Body of pancreas (tissue), 4 donors: ENCODE measurements at regions not wholly inside any gene's neighbourhood (a gene's known extent, or its start where the extent isn't known, plus 50 kb on each side); places are given as distances from the start of the nearest gene placed in this dataset.

Source experiments
- ATAC-seq: fragments of 150-250 bp; one replicate; pipeline ENCODE4 v1.9.1; 2016
- DNase-seq, 4 donors: peaks; one replicate each; pipeline ENCODE4 v3.0.0-alpha.2; 2019
- H3K27ac ChIP-seq, 4 donors: fragments of 200-600 bp; sonication (generic); 1 replicate in 3 of 4; 2 replicates in 1 of 4; pipeline versions ENCODE4 v1.5.1 to v1.6.1; 2016 to 2019; ENCODE audit warnings: mild to moderate bottlenecking in 1 of 4, mixed read lengths in 1 of 4, moderate library complexity in 1 of 4
- H3K27me3 ChIP-seq, 2 donors: fragments of 200-600 bp; sonication (generic); one replicate each; pipeline ENCODE4 v1.6.0; 2016; ENCODE audit warnings: mild to moderate bottlenecking in 1 of 2
- H3K36me3 ChIP-seq, 2 donors: fragments of 200-600 bp; sonication (generic); replicated peaks in 1 of 2; 2 replicates each; pipeline ENCODE4 v1.5.1; 2016; ENCODE audit warnings: low read depth in 2 of 2; ENCODE audit not compliant: insufficient read depth in 1 of 2
- H3K4me1 ChIP-seq: fragments of 200-600 bp; sonication (generic); one replicate; pipeline ENCODE4 v1.6.0; 2016
- H3K4me3 ChIP-seq, 2 donors: fragments of 200-600 bp; sonication (generic); 1 replicate in 1 of 2; 2 replicates in 1 of 2; pipeline ENCODE4 v1.5.1; 2016 to 2019
- H3K9me3 ChIP-seq, 3 donors: fragments of 200-600 bp; sonication (generic); 1 replicate in 2 of 3; 2 replicates in 1 of 3; pipeline ENCODE4 v1.5.1; 2016
- CTCF ChIP-seq, 7 experiments: fragments of 450-650 bp in 4 of 7; fragments of 200-600 bp in 3 of 7; sonication (generic) in 3 of 7; IDR thresholded peaks; one replicate each; pipeline ENCODE4 v1.5.1; 2016 to 2019; ENCODE audit warnings: antibody characterized with exemption in 7 of 7
- POLR2A ChIP-seq, 3 donors: fragments of 450-650 bp; IDR thresholded peaks; one replicate each; pipeline ENCODE4 v1.6.1; 2016; ENCODE audit warnings: antibody characterized with exemption in 3 of 3, mild to moderate bottlenecking in 2 of 3
- WGBS, 2 donors: methylation state at CpG; one replicate each; pipeline ENCODE4 v1.1.5; 2017; 5-methylcytosine and 5-hydroxymethylcytosine counted together
- intact Hi-C: fragments of 100-400 bp; cut with DNase I; formaldehyde crosslinking; loops from one replicate; pipeline ENCODE4 v1.15.1; 2023

GRCh38 chr1:222936042-222936441 is 121.2 kb downstream of the DISP1 start:
- no peak for TF ChIP-seq CTCF (IDR thresholded peaks at IDR 0.05)
- no peak for TF ChIP-seq POLR2A (IDR thresholded peaks at IDR 0.05)
- DNase-seq (no peak), ATAC-seq (no peak)
- 93 to 97% methylated on average over 2 of the region's 2 CpGs for WGBS, 2 donors
- Histone ChIP-seq H3K4me1 (peaks cover 6% of the 10 kb centered on the region), H3K9me3 (no peaks in the 10 kb centered on the region), H3K4me3 (no peak overlapping the region), H3K27ac (no peak overlapping the region), H3K27me3 (no peaks in the 10 kb centered on the region), H3K36me3 (no peaks in the 10 kb centered on the region)
- intact Hi-C loops = no loop called here

- TF ChIP-seq POLR2A (IDR thresholded peaks at IDR 0.05) (no peak), CTCF (IDR thresholded peaks at IDR 0.05) (no peak)
- peaks cover 0 to 2% of the 10 kb centered on the region in 2 donors for H3K36me3 ChIP-seq
- intact Hi-C loops = no loop called here
- H3K4me3 ChIP-seq = no peak overlapping the region
- WGBS, 2 donors = 89 to 93% methylated on average over 1 of the region's 1 CpG
- H3K9me3 ChIP-seq = no peaks in the 10 kb centered on the region
- H3K4me1 ChIP-seq = no peaks in the 10 kb centered on the region
- H3K27me3 ChIP-seq = no peaks in the 10 kb centered on the region
- no peak for ATAC-seq
- H3K27ac ChIP-seq = no peak overlapping the region
- no peak for DNase-seq
These were observed 124.1 kb downstream of the DISP1 start for GRCh38 chr1:222938986-222939385.

GRCh38 chr1:222940095-222940494 is 125.3 kb downstream of the DISP1 start:
- H3K36me3 ChIP-seq = peaks cover 0 to 2% of the 10 kb centered on the region in 2 donors
- TF ChIP-seq POLR2A (IDR thresholded peaks at IDR 0.05) (no peak), CTCF (IDR thresholded peaks at IDR 0.05) (no peak)
- H3K4me1 ChIP-seq = no peaks in the 10 kb centered on the region
- no peak overlapping the region for H3K27ac ChIP-seq
- no peaks in the 10 kb centered on the region for H3K27me3 ChIP-seq
- DNase-seq (no peak), ATAC-seq (no peak)
- WGBS, 2 donors = 88 to 90% methylated on average over 5 of the region's 5 CpGs
- no peaks in the 10 kb centered on the region for H3K9me3 ChIP-seq
- no peak overlapping the region for H3K4me3 ChIP-seq
- intact Hi-C loops = no loop called here

- ATAC-seq = no peak
- H3K4me3 ChIP-seq = no peak overlapping the region
- no peaks in the 10 kb centered on the region for H3K9me3 ChIP-seq
- intact Hi-C loops = no loop called here
- H3K4me1 ChIP-seq = no peaks in the 10 kb centered on the region
- H3K36me3 ChIP-seq = peaks cover 0 to 2% of the 10 kb centered on the region in 2 donors
- DNase-seq = no peak
- H3K27ac ChIP-seq = no peak overlapping the region
- no peak for TF ChIP-seq POLR2A (IDR thresholded peaks at IDR 0.05)
- TF ChIP-seq CTCF (IDR thresholded peaks at IDR 0.05) = no peak
- 63 to 68% methylated on average over 2 of the region's 2 CpGs for WGBS, 2 donors
- H3K27me3 ChIP-seq = no peaks in the 10 kb centered on the region
These were observed 126.1 kb downstream of the DISP1 start for GRCh38 chr1:222940906-222941305.

- ATAC-seq (no peak), DNase-seq (no peak)
These were observed 126.6 kb downstream of the DISP1 start for GRCh38 chr1:222941425-222941824.

More at GRCh38 chr1:222941425-222941824, 126.6 kb downstream of the DISP1 start:
- no peaks in the 10 kb centered on the region for H3K9me3 ChIP-seq
- no peak overlapping the region for H3K4me3 ChIP-seq
- H3K4me1 ChIP-seq = no peaks in the 10 kb centered on the region
- 94 to 95% methylated on average over 1 of the region's 1 CpG for WGBS, 2 donors
- TF ChIP-seq POLR2A (IDR thresholded peaks at IDR 0.05) = no peak
- TF ChIP-seq CTCF (IDR thresholded peaks at IDR 0.05) = no peak
- intact Hi-C loops = no loop called here
- H3K36me3 ChIP-seq = peaks cover 0 to 2% of the 10 kb centered on the region in 2 donors
- no peak overlapping the region for H3K27ac ChIP-seq
- no peaks in the 10 kb centered on the region for H3K27me3 ChIP-seq
